Keratinocyte (primary cell): ENCODE measurements at regions not wholly inside any gene's neighbourhood (a gene's known extent, or its start where the extent isn't known, plus 50 kb on each side); places are given as distances from the start of the nearest gene placed in this dataset.

Source experiments
- DNase-seq: peaks from one replicate; pipeline ENCODE4 v3.0.0-alpha.2; 2011; ENCODE audit warnings: low read depth, missing footprints, low spot score
- FAIRE-seq: peaks from 2 replicates; lab custom pipeline; 2011; peaks lifted over from hg19 to GRCh38; lab: Jason Lieb, UNC
- H2AFZ ChIP-seq: 2 replicates; pipeline ENCODE4 v1.6.0; 2012; ENCODE audit warnings: low read length, control low read depth, inconsistent platforms; ENCODE audit not compliant: control insufficient read depth
- H3K27ac ChIP-seq: 2 replicates; pipeline ENCODE4 v1.5.1; 2011; ENCODE audit warnings: low read length; ENCODE audit not compliant: control insufficient read depth, insufficient read depth
- H3K27me3 ChIP-seq: 3 replicates; pipeline ENCODE4 v1.6.0; 2011; ENCODE audit warnings: low read length; ENCODE audit not compliant: control insufficient read depth, insufficient read depth; ENCODE audit errors: extremely low read depth
- H3K36me3 ChIP-seq, 2 experiments: 2 replicates in 1 of 2; 3 replicates in 1 of 2; pipeline ENCODE4 v1.5.1; 2011; ENCODE audit warnings: low read length in 2 of 2, mild to moderate bottlenecking in 1 of 2; ENCODE audit not compliant: control insufficient read depth in 2 of 2, insufficient read depth in 2 of 2; ENCODE audit errors: extremely low read depth in 1 of 2
- H3K4me1 ChIP-seq: 3 replicates; pipeline ENCODE4 v1.5.1; 2011; ENCODE audit warnings: low read length; ENCODE audit not compliant: control insufficient read depth, insufficient read depth; ENCODE audit errors: extremely low read depth
- H3K4me2 ChIP-seq: 3 replicates; pipeline ENCODE4 v1.6.0; 2011; ENCODE audit warnings: low read depth, low read length; ENCODE audit not compliant: control insufficient read depth, insufficient read depth; ENCODE audit errors: extremely low read depth
- H3K4me3 ChIP-seq, 3 experiments: fragments of 200-600 bp in 1 of 3; sonication (generic) in 1 of 3; 2 replicates in 2 of 3; 3 replicates in 1 of 3; pipeline ENCODE4 v1.5.1; 2011 to 2016; ENCODE audit warnings: low read length in 3 of 3, mild to moderate bottlenecking in 3 of 3, control low read depth in 2 of 3, inconsistent platforms in 1 of 3, low read depth in 1 of 3, mixed read lengths in 1 of 3, mixed run types in 1 of 3, moderate library complexity in 1 of 3; ENCODE audit not compliant: control insufficient read depth in 2 of 3, insufficient read depth in 2 of 3; ENCODE audit errors: extremely low read depth in 1 of 3
- H3K79me2 ChIP-seq: 2 replicates; pipeline ENCODE4 v1.6.0; 2012; ENCODE audit warnings: low read length; ENCODE audit not compliant: control insufficient read depth, insufficient read depth
- H3K9ac ChIP-seq: 3 replicates; pipeline ENCODE4 v1.6.0; 2011; ENCODE audit warnings: low read length; ENCODE audit not compliant: control insufficient read depth, insufficient read depth; ENCODE audit errors: extremely low read depth
- H3K9me1 ChIP-seq: 3 replicates; pipeline ENCODE4 v1.6.0; 2011; ENCODE audit warnings: low read length; ENCODE audit not compliant: control insufficient read depth, insufficient read depth; ENCODE audit errors: extremely low read depth
- H3K9me3 ChIP-seq: 2 replicates; pipeline ENCODE4 v1.5.1; 2012; ENCODE audit warnings: low read depth, low read length; ENCODE audit not compliant: control insufficient read depth
- H4K20me1 ChIP-seq: 3 replicates; pipeline ENCODE4 v1.6.0; 2011; ENCODE audit warnings: low read length; ENCODE audit not compliant: control insufficient read depth, insufficient read depth; ENCODE audit errors: extremely low read depth
- CTCF ChIP-seq, 3 experiments: IDR thresholded peaks in 1 of 3; conservative IDR thresholded peaks in 1 of 3; optimal IDR thresholded peaks in 1 of 3; 2 replicates in 2 of 3; 3 replicates in 1 of 3; pipeline versions ENCODE3 to v1.5.1; 2011; ENCODE audit warnings: low read length in 3 of 3, mild to moderate bottlenecking in 3 of 3, moderate library complexity in 2 of 3, control low read depth in 1 of 3, inconsistent platforms in 1 of 3; ENCODE audit not compliant: insufficient read depth in 2 of 3; ENCODE audit errors: extremely low read depth in 1 of 3
- EZH2 ChIP-seq: IDR thresholded peaks from one replicate; pipeline ENCODE4 v1.6.1; 2012; ENCODE audit warnings: inconsistent platforms, mild to moderate bottlenecking, low read length, moderate library complexity
- dilution Hi-C: fragments of 300-500 bp; cut with MboI; formaldehyde crosslinking; loops from one replicate; pipeline ENCODE4 v1.7.0; 2020; ENCODE audit warnings: low sequenced_read_pairs; ENCODE audit not compliant: extremely low pct_ligation_motif_present

GRCh38 chr3:59321881-59322540 is 272.2 kb upstream of the CFAP20DC start:
- Histone ChIP-seq H3K4me2 (no peak overlapping the region), H3K27ac (no peak overlapping the region), H3K9me3 (no peaks in the 10 kb centered on the region), H3K4me3 (no peak overlapping the region), H3K9me1 (no peaks in the 10 kb centered on the region), H3K36me3 (no peaks in the 10 kb centered on the region), H3K9ac (no peak overlapping the region), H3K4me1 (peaks cover 19% of the 10 kb centered on the region), H3K27me3 (no peaks in the 10 kb centered on the region), H3K79me2 (no peaks in the 10 kb centered on the region), H2AFZ (no peak overlapping the region), H4K20me1 (no peaks in the 10 kb centered on the region)
- DNase-seq (no peak), FAIRE-seq (no peak)
- dilution Hi-C loops = no loop called here
- TF ChIP-seq EZH2 = no peak
- no peak for TF ChIP-seq CTCF (optimal IDR thresholded peaks at IDR 0.05 in 1 of 3, IDR thresholded peaks at IDR 0.05 in 1 of 3, conservative IDR thresholded peaks at IDR 0.05 in 1 of 3; ENCODE audit: extremely low read depth in 1 of 3, insufficient read depth in 2 of 3, low read length in 3 of 3)

DNA sequence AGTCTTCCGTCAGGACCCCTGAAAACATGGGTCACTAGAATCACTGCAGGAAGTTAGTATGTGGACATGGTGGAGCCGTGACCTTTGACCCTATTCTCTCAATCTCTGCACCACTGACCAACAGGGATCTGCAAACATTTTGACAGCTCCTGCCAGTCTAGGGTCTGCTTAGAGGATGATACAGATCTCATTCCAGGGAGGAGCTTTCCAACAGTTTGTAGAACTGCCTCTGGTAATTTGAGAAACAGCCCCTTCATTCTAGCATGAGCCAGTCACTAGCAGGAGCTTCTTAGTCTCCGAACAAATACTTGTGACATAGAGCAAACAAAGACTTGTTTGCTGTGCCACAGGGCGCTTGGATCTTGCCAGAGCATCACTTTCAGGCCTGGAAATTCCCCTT is 270.3 kb upstream of the CFAP20DC start:
- Histone ChIP-seq H3K4me1 (peaks cover 7% of the 10 kb centered on the region), H3K4me2 (no peak overlapping the region), H3K9me1 (no peaks in the 10 kb centered on the region), H3K36me3 (no peaks in the 10 kb centered on the region), H3K27ac (no peak overlapping the region), H4K20me1 (no peaks in the 10 kb centered on the region), H3K4me3 (no peak overlapping the region), H3K27me3 (no peaks in the 10 kb centered on the region), H3K9me3 (no peaks in the 10 kb centered on the region), H2AFZ (no peak overlapping the region), H3K79me2 (no peaks in the 10 kb centered on the region), H3K9ac (no peak overlapping the region)
- TF ChIP-seq EZH2 = no peak
- TF ChIP-seq CTCF (optimal IDR thresholded peaks at IDR 0.05 in 1 of 3, IDR thresholded peaks at IDR 0.05 in 1 of 3, conservative IDR thresholded peaks at IDR 0.05 in 1 of 3; ENCODE audit: extremely low read depth in 1 of 3, insufficient read depth in 2 of 3, low read length in 3 of 3) = no peak
- DNase-seq (no peak), FAIRE-seq (no peak)
- dilution Hi-C loops = no loop called here
